A673 (cell line): ENCODE measurements at regions not wholly inside any gene's neighbourhood (a gene's known extent, or its start where the extent isn't known, plus 50 kb on each side); places are given as distances from the start of the nearest gene placed in this dataset.

Experiments
- BruUV-seq: library from RNA; stranded (reverse); fragments of 400-500 nt; replicated peaks from 2 replicates; lab custom pipeline; 2021; lab: Mats Ljungman, UMichigan
- CTCF ChIA-PET: fragments of 300-600 bp; sonication (Branson Sonifier 250); formaldehyde crosslinking; loops from one replicate; lab custom pipeline; 2022; ENCODE audit warnings: antibody characterized with exemption; lab: Charles Lee
- POLR2A ChIA-PET: fragments of 300-600 bp; sonication (Branson Sonifier 250); formaldehyde crosslinking; loops from one replicate; lab custom pipeline; 2022; ENCODE audit warnings: antibody characterized with exemption; ENCODE audit not compliant: low non-redundant PET; lab: Charles Lee
- DNase-seq: peaks from one replicate; pipeline ENCODE4 v3.0.0-alpha.2; 2015; ENCODE audit warnings: low spot score
- H3K27ac ChIP-seq: fragments of 200-600 bp; sonication (generic); 2 replicates; pipeline ENCODE4 v1.5.1; 2016; ENCODE audit warnings: mixed run types, low read depth, mild to moderate bottlenecking, mixed read lengths, antibody characterized with exemption, low read length; ENCODE audit not compliant: poor library complexity, severe bottlenecking
- H3K27me3 ChIP-seq: fragments of 200-600 bp; sonication (generic); replicated peaks from 2 replicates; pipeline ENCODE4 v1.6.1; 2017; ENCODE audit warnings: mixed run types, low read depth, mild to moderate bottlenecking, mixed read lengths, antibody characterized with exemption, low read length; ENCODE audit not compliant: insufficient read depth, poor library complexity
- H3K36me3 ChIP-seq: fragments of 200-600 bp; sonication (generic); 2 replicates; pipeline ENCODE4 v1.6.1; 2016; ENCODE audit warnings: mixed run types, mild to moderate bottlenecking, mixed read lengths, antibody characterized with exemption, low read length; ENCODE audit not compliant: insufficient read depth, poor library complexity, severe bottlenecking
- H3K4me1 ChIP-seq: fragments of 200-600 bp; sonication (generic); 2 replicates; pipeline ENCODE4 v1.6.1; 2017; ENCODE audit warnings: mixed run types, mild to moderate bottlenecking, mixed read lengths, antibody characterized with exemption, low read length; ENCODE audit not compliant: insufficient read depth, poor library complexity, severe bottlenecking
- H3K4me3 ChIP-seq: fragments of 200-600 bp; sonication (generic); 2 replicates; pipeline ENCODE4 v1.5.1; 2016; ENCODE audit warnings: low read depth, mixed run types, mild to moderate bottlenecking, mixed read lengths, low read length; ENCODE audit not compliant: poor library complexity, severe bottlenecking
- H3K9me3 ChIP-seq: fragments of 200-600 bp; sonication (generic); 2 replicates; pipeline ENCODE4 v1.6.1; 2016; ENCODE audit warnings: mixed run types, low read depth, mild to moderate bottlenecking, mixed read lengths, antibody characterized with exemption, low read length; ENCODE audit not compliant: poor library complexity, severe bottlenecking
- CTCF ChIP-seq: fragments of 300-800, 200-600 bp; sonication (generic); conservative IDR thresholded peaks from 2 replicates; pipeline ENCODE4 v1.5.1; 2017; ENCODE audit warnings: low read depth, mild to moderate bottlenecking, antibody characterized with exemption, low read length, moderate library complexity, mixed read lengths
- EZH2 ChIP-seq: fragments of 200-600 bp; sonication (generic); IDR thresholded peaks from 2 replicates; pipeline ENCODE4 v1.6.1; 2017; ENCODE audit warnings: borderline replicate concordance, low read depth, mild to moderate bottlenecking, mixed read lengths, antibody characterized with exemption, low read length; ENCODE audit not compliant: poor library complexity, severe bottlenecking
- intact Hi-C: fragments of 100-400 bp; cut with micrococcal nuclease; formaldehyde crosslinking; loops from one replicate; pipeline ENCODE4 v1.10.0; 2022; ENCODE audit not compliant: unreplicated experiment

DNA sequence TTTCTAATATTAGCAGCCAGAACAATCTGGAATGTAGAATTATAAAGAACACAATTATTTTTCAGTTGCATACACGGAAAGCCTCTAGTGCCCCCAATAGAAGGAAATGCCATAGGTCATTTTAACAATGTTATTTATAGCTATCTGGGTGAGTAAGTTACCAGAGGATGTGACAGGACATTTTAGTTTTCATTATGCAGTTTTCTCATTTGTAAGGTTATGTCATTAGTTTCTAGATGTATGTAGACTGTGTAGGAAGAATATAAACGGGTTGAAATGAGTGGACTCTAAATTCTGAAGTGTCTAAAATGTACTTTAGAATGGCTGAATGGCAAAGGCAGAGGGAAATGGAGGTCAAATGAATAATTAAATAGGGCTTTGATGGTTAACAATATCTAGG lies 213.3 kb downstream of the DTHD1 start:
- H3K27me3 ChIP-seq, result no peaks in the 10 kb centered on the region
- H3K4me1 ChIP-seq, result no peaks in the 10 kb centered on the region
- no peak for DNase-seq
- H3K27ac ChIP-seq, result no peak overlapping the region
- TF ChIP-seq CTCF (no peak), EZH2 (no peak)
- H3K4me3 ChIP-seq, result no peak overlapping the region
- intact Hi-C loops, result no loop called here
- no peaks in the 10 kb centered on the region for H3K36me3 ChIP-seq
- peaks cover 12% of the 10 kb centered on the region for H3K9me3 ChIP-seq
- no TSS peak for BruUV-seq
- ChIA-PET CTCF (no interaction called here), POLR2A (no interaction called here)

DNA sequence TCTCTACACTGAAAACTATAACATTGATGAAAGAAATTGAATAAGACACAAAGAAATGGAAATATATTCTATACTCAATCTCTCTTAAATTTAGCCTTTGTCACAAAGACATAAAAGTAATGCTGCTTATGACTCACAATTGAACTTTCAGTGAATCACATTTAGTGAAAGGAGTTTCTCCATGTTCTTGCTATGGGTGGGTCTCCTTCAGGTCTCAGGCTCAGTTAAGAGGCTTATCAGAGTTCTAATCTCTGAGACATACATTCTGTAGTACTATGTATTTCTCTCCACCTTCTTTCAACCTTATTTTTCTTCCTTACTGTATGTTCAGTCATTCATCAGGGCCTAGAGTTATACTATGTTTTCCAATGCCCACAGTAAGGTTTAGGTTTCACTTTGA lies 220.9 kb downstream of the DTHD1 start:
- Histone ChIP-seq H3K4me3 (no peak overlapping the region), H3K9me3 (peaks cover 10% of the 10 kb centered on the region), H3K36me3 (no peaks in the 10 kb centered on the region), H3K27me3 (no peaks in the 10 kb centered on the region), H3K4me1 (no peaks in the 10 kb centered on the region), H3K27ac (no peak overlapping the region)
- POLR2A ChIA-PET, result no interaction called here
- no peak for DNase-seq
- intact Hi-C loops, result no loop called here
- TF ChIP-seq CTCF, result no peak
- no peak for TF ChIP-seq EZH2
- no TSS peak for BruUV-seq
- CTCF ChIA-PET, result no interaction called here

DNA sequence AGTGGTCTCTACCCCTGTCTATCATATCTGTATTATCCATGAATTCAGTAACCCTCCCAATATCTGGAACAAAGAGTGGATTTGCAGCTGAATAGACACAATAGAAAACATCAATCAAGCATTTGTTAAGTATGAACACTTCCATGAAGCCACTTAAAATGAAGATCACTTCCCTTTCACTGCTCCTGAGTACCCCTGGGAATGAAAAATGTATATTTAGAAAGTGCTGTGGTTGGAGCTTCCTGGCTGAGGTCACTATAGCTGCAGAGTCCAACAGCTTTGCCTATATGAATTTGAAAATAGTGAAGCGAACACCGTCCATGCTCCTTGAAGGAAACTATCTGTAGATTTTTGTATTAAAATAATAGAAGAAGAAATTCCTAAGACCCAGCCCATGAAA lies 227.0 kb downstream of the DTHD1 start:
- BruUV-seq, result no TSS peak
- Histone ChIP-seq H3K27me3 (no peaks in the 10 kb centered on the region), H3K4me3 (no peak overlapping the region), H3K4me1 (no peaks in the 10 kb centered on the region), H3K27ac (no peak overlapping the region), H3K36me3 (no peaks in the 10 kb centered on the region), H3K9me3 (peaks cover 5% of the 10 kb centered on the region)
- ChIA-PET POLR2A (no interaction called here), CTCF (no interaction called here)
- intact Hi-C loops, result no loop called here
- TF ChIP-seq CTCF, result no peak
- TF ChIP-seq EZH2, result no peak
- no peak for DNase-seq
